ENCODE measurements at regions not wholly inside any gene's neighbourhood (a gene's known extent, or its start where the extent isn't known, plus 50 kb on each side); places are given as distances from the start of the nearest gene placed in this dataset.

DNA sequence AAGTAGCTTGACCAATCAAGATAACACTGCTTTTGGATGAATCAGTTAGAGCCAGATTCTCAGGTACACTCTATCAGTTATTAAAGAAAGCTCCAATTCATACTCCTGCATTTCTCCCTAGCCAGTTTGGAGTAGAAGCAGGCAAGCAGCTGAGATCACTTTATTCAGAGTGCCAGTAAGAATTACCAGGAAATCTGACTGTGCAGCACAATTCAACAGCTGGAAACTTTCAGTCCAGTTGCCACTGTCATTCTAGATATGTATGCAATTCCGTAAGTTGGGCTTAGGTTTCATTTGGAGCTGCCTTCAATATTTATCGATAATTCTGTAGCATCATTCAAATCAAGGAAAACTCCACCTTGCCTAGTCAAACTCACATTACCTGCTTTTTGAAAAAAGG lies 2625.6 kb upstream of the PCDH20 start:
- DNase-seq (ENCODE audit: extremely low spot score) = no peak
- POLR2A ChIA-PET = no interaction called here
- CTCF ChIA-PET = no interaction called here
- TF ChIP-seq BHLHE40 (IDR thresholded peaks at IDR 0.05; ENCODE audit: borderline replicate concordance) (no peak), SUZ12 (IDR thresholded peaks at IDR 0.05) (no peak), FOXM1 (IDR thresholded peaks at IDR 0.05; ENCODE audit: borderline replicate concordance) (no peak), PKNOX1 (IDR thresholded peaks at IDR 0.05) (no peak), L3MBTL2 (conservative IDR thresholded peaks at IDR 0.05) (no peak), TARDBP (IDR thresholded peaks at IDR 0.05) (no peak), HDGF (IDR thresholded peaks at IDR 0.05; ENCODE audit: borderline replicate concordance) (no peak), NFRKB (IDR thresholded peaks at IDR 0.05) (no peak), ZNF384 (IDR thresholded peaks at IDR 0.05) (no peak)

DNA sequence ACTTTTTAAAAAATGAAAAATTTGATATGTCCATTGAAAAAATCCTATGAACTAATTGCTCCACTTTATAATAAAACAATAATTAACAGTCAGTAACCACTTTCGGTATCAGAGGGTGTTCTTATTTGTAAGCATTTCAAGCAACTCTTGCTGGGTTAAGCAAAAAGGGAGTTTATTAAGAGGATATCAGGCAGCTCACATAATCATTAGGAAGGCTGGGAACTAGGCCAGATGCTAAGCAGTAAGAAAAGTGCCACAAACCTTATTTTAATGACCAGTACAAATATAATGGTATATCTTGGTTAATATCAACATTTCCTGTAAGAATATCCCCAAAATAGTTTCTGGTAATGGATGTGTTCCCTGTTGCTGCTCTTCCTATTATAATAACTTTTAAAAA lies 2618.3 kb upstream of the PCDH20 start:
- TF ChIP-seq CTBP1 (IDR thresholded peaks at IDR 0.05; ENCODE audit: borderline replicate concordance) (no peak), TARDBP (IDR thresholded peaks at IDR 0.05) (no peak), BHLHE40 (IDR thresholded peaks at IDR 0.05; ENCODE audit: borderline replicate concordance) (no peak), ZNF384 (IDR thresholded peaks at IDR 0.05) (no peak), NFRKB (IDR thresholded peaks at IDR 0.05) (no peak), FOXM1 (IDR thresholded peaks at IDR 0.05; ENCODE audit: borderline replicate concordance) (no peak), ELF4 (IDR thresholded peaks at IDR 0.05) (no peak), L3MBTL2 (conservative IDR thresholded peaks at IDR 0.05) (no peak), ARNT (IDR thresholded peaks at IDR 0.05) (no peak), FOXA1 (IDR thresholded peaks at IDR 0.05) (no peak), PKNOX1 (IDR thresholded peaks at IDR 0.05) (no peak), SP1 (IDR thresholded peaks at IDR 0.05) (no peak), LEF1 (IDR thresholded peaks at IDR 0.05; ENCODE audit: borderline replicate concordance) (no peak), HDGF (IDR thresholded peaks at IDR 0.05; ENCODE audit: borderline replicate concordance) (no peak), FOXK2 (IDR thresholded peaks at IDR 0.05) (no peak), SUZ12 (IDR thresholded peaks at IDR 0.05) (no peak)

DNA sequence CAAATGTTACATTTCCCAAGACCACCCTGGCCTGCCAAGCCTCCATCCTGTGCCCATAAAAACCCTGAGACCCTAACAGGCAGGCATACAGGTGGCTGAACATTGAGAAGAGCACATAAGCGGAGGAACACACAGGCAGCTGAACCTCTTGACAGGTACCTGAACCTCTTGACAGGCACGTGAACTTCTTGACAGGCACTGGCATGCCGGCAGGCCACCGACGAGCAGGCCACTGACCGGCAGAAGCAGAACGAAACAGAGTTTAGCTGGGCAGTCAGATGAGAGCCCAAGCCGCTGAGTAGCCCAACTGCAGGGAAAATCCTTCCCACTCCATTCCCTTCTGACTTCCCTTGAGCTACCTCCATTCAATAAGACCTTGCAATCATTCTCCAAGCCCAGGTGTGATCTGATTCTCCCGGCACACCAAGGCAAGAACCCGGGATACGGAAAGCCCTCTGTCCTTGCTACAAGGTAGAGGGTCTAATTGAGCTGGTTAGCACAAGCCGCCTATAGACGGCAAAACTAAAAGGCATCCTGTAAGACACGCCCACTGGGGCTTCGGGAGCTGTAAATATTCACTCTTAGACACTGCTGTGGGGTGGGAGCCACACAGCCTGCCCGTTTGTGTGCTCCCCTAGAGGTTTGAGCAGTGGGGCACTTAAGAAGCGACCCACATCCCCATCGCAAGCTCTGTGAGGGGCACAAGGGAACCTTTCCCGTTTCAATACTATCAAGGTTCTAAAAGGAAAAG lies 2613.9 kb upstream of the PCDH20 start:
- TF ChIP-seq NFRKB (IDR thresholded peaks at IDR 0.05) = no peak
- no peak for TF ChIP-seq PKNOX1 (IDR thresholded peaks at IDR 0.05)
- TF ChIP-seq FOXK2 (IDR thresholded peaks at IDR 0.05) = no peak
- TF ChIP-seq SP1 (IDR thresholded peaks at IDR 0.05) = no peak
- no peak for TF ChIP-seq L3MBTL2 (conservative IDR thresholded peaks at IDR 0.05)
- TF ChIP-seq ARNT (IDR thresholded peaks at IDR 0.05) = no peak
- TF ChIP-seq SUZ12 (IDR thresholded peaks at IDR 0.05) = no peak
- no peak for DNase-seq (ENCODE audit: extremely low spot score)
- POLR2A ChIA-PET = no interaction called here
- CTCF ChIA-PET = interaction anchor here (1.2 kb wide), 1 partner anchor 16 kb away, joined by 3 read pairs; no protein-coding TSS in a partner anchor

More for the DNA sequence above, 2618.3 kb upstream of the PCDH20 start:
- no peak for DNase-seq (ENCODE audit: extremely low spot score)
- ChIA-PET POLR2A (no interaction called here), CTCF (no interaction called here)

DNA sequence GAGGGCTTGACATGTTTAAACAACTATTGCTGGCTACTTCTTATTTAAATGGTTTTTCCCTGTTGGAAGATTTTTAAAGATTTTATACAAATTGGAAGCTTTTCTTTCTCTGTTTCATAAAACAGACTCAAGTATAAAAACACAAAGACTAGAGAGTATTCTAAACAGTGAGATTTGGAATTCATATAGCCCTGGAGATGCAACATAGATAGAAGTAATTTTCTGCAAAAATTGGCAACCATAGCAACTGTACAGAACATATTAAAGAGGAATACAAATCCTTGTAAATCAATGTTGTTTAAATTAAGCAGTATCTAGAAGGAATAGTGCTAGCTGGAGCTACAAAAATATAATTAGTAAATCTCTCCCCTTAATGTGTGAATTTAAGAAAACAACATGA lies 2612.9 kb upstream of the PCDH20 start:
- no peak for DNase-seq (ENCODE audit: extremely low spot score)
- ChIA-PET POLR2A (no interaction called here), CTCF (no interaction called here)
- TF ChIP-seq SUZ12 (IDR thresholded peaks at IDR 0.05) (no peak), SP1 (IDR thresholded peaks at IDR 0.05) (no peak), NFRKB (IDR thresholded peaks at IDR 0.05) (no peak), FOXM1 (IDR thresholded peaks at IDR 0.05; ENCODE audit: borderline replicate concordance) (no peak), FOXK2 (IDR thresholded peaks at IDR 0.05) (no peak), HDGF (IDR thresholded peaks at IDR 0.05; ENCODE audit: borderline replicate concordance) (no peak), TARDBP (IDR thresholded peaks at IDR 0.05) (no peak), FOXA1 (IDR thresholded peaks at IDR 0.05) (no peak), BHLHE40 (IDR thresholded peaks at IDR 0.05; ENCODE audit: borderline replicate concordance) (no peak), ARNT (IDR thresholded peaks at IDR 0.05) (no peak), CTBP1 (IDR thresholded peaks at IDR 0.05; ENCODE audit: borderline replicate concordance) (no peak), PKNOX1 (IDR thresholded peaks at IDR 0.05) (no peak)

GRCh38 chr13:64020126-64020525 lies 2604.5 kb upstream of the PCDH20 start:
- TF ChIP-seq SUZ12 (IDR thresholded peaks at IDR 0.05) (no peak), ELF4 (IDR thresholded peaks at IDR 0.05) (no peak), LEF1 (IDR thresholded peaks at IDR 0.05; ENCODE audit: borderline replicate concordance) (no peak), ZNF384 (IDR thresholded peaks at IDR 0.05) (no peak), L3MBTL2 (conservative IDR thresholded peaks at IDR 0.05) (no peak), TARDBP (IDR thresholded peaks at IDR 0.05) (no peak), SP1 (IDR thresholded peaks at IDR 0.05) (no peak), CTBP1 (IDR thresholded peaks at IDR 0.05; ENCODE audit: borderline replicate concordance) (no peak), ARNT (IDR thresholded peaks at IDR 0.05) (no peak), FOXA1 (IDR thresholded peaks at IDR 0.05) (no peak), FOXM1 (IDR thresholded peaks at IDR 0.05; ENCODE audit: borderline replicate concordance) (no peak), FOXK2 (IDR thresholded peaks at IDR 0.05) (no peak), PKNOX1 (IDR thresholded peaks at IDR 0.05) (no peak), HDGF (IDR thresholded peaks at IDR 0.05; ENCODE audit: borderline replicate concordance) (no peak), NFRKB (IDR thresholded peaks at IDR 0.05) (no peak), BHLHE40 (IDR thresholded peaks at IDR 0.05; ENCODE audit: borderline replicate concordance) (no peak)
- no peak for DNase-seq (ENCODE audit: extremely low spot score)
- ChIA-PET CTCF (no interaction called here), POLR2A (no interaction called here)

Data from HEK293T (cell line).